ENCODE measurements at regions not wholly inside any gene's neighbourhood (a gene's known extent, or its start where the extent isn't known, plus 50 kb on each side); places are given as distances from the start of the nearest gene placed in this dataset.
"Not testable (repeated sequence)": the region's sequence is repeated elsewhere in the genome, so short reads cannot be mapped to it uniquely, and the experiment has no call there.

- no peak for DNase-seq
These were observed 733.0 kb upstream of the SOX11 start for GRCh38 chr2:4959219-4959618.

- DNase-seq = no peak
These were observed 729.8 kb upstream of the SOX11 start for GRCh38 chr2:4962419-4962818.

- no peak for DNase-seq
These were observed 729.1 kb upstream of the SOX11 start for GRCh38 chr2:4963106-4963505.

- no peak for DNase-seq
These were observed 728.1 kb upstream of the SOX11 start for GRCh38 chr2:4964001-4964540.

GRCh38 chr2:4964579-4964978, 727.6 kb upstream of the SOX11 start:
- DNase-seq = no peak

GRCh38 chr2:4965556-4966320, 726.4 kb upstream of the SOX11 start:
- no peak for DNase-seq

- DNase-seq = no peak
These were observed 725.0 kb upstream of the SOX11 start for GRCh38 chr2:4967206-4967605.

DNA sequence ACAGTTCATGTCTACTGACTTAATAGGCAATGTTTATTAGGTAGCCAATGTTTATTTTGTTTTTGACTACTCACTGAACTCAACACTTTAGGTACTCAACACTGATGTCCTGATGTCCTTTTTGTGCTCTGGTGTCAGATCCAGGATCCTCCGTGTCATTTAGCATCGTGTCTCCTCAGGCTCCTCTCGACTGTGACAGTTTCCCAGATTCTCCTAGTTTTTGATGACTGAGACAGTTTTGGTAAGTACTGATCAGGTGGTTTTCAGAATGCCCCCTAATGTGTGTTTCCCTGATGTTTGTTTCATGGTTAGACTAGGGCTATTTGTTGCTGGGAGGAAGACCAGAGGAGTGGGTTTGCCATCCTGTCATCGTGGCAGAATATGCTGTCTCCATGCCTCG, 719.7 kb upstream of the SOX11 start:
- DNase-seq = no peak

DNA sequence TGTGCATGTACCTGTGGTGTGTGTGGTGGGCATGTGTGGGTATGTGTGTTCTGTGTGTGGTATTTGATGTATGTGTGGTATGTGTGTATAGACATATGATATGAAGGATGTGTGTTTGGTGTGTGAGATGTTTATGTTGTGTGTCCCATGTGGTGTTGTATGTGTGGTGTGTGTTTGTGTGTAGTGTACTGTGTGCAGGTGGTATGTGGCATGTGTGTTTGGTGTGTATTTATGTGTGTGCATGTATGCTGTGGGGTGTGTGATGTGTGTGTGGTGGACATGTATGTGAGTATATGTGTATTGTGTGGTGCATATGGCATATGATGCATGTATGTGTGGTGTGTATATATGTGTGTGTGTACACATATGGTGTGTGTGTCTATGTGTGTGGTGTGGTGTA, 718.8 kb upstream of the SOX11 start:
- DNase-seq = no peak

DNA sequence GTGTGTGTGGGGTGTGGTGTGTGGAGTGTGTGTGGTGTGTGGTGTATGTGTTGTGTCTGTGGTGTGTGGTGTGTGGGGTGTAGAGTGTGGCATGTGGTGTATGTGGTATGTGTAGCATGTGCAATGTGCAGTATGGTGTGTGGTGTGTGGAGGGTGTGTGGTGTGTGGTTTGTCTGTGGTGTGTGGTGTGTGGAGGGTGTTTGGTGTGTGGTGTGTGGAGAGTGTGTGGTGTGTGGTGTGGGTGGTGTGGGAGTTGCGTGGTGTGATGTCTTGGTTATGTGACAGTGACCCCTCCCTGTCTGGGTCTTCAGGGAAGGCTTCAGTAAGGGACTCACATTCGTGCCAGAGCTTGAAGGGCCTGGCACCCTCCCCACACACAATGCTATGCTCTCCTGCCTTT, 718.2 kb upstream of the SOX11 start:
- DNase-seq = no peak

DNA sequence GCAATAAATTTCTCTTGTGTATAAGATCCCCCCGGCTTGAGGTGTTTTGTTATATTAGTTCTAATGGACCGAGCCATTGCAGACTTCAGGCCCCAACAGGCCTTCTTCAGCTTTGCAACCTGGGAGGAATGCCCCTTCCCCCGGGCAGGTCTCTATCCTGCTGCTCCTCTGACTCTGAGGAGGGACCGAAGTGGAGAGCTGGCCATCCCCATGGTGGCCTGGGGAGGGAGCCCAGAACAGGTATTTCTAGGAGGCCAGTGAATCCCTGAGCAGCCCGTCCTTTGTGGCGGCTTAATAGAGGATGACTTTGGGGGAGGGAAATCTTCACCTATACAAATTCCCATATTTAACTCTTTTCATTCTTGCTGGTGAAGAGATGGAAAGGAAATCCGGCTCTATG, 715.8 kb upstream of the SOX11 start:
- DNase-seq = no peak

- DNase-seq = no peak
These were observed 713.1 kb upstream of the SOX11 start for GRCh38 chr2:4979111-4979510.

DNA sequence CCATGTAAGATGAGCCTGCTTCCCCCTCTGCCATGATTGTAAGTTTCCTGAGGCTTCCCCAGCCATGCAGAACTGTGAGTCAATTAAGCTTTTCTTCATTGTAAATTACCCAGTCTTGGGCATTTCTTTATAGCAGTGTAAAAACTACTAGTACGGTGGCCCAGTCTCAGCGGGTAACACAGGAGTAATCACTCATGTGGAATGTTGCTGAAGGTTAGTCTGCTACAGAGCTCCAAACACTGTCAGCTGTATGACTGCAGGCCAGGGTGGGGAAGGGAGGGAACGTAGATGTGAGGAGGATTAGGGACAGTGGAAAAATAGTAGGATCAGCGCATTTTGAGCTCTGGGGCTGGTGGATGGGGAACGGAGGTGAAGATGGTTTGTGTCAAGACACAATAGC, 711.2 kb upstream of the SOX11 start:
- no peak for DNase-seq

GRCh38 chr2:4981802-4982409, 710.3 kb upstream of the SOX11 start:
- no peak for DNase-seq

GRCh38 chr2:4988444-4988843, 703.7 kb upstream of the SOX11 start:
- not testable (repeated sequence) for DNase-seq

- no peak for DNase-seq
These were observed 700.0 kb upstream of the SOX11 start for GRCh38 chr2:4992226-4992625.

GRCh38 chr2:4995466-4995865, 696.7 kb upstream of the SOX11 start:
- DNase-seq = no peak

DNA sequence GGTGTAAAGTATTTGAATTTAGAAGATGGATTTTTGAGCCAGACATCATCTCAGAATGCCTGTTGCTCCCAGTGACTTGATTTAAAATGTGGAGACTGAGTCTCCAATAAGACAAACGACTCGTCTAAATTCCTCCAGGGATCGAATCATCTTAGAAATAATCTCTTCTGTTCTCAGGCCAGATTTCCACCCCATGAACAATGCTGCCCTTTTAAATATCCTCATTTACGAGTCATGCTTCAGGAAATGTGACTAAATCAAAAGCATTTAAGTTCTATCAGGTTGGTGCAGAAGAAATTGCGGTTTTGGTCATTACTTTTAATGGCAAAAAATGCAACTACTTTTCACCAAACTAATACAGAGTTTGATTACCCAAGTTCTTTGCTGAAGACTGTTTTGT, 684.6 kb upstream of the SOX11 start:
- DNase-seq = no peak

DNA sequence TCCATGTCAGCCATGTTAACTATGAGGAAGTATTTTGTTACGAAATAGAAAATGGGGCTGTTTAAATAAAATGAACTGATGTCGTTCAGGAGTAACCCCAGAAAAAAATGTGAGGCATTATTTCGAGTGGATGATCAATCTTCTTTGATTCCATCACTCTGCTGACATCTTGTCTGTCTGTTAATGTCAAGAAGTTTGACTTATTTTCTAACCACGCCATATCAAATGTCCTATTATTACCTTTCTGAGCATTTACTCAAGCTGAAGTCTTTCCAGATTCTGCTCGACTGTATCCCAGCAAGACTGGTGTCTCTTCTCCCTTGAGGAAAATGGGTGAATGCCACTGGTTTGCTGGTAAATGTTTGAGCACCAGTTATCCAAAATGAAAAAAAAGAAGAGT, 672.9 kb upstream of the SOX11 start:
- DNase-seq = no peak

DNA sequence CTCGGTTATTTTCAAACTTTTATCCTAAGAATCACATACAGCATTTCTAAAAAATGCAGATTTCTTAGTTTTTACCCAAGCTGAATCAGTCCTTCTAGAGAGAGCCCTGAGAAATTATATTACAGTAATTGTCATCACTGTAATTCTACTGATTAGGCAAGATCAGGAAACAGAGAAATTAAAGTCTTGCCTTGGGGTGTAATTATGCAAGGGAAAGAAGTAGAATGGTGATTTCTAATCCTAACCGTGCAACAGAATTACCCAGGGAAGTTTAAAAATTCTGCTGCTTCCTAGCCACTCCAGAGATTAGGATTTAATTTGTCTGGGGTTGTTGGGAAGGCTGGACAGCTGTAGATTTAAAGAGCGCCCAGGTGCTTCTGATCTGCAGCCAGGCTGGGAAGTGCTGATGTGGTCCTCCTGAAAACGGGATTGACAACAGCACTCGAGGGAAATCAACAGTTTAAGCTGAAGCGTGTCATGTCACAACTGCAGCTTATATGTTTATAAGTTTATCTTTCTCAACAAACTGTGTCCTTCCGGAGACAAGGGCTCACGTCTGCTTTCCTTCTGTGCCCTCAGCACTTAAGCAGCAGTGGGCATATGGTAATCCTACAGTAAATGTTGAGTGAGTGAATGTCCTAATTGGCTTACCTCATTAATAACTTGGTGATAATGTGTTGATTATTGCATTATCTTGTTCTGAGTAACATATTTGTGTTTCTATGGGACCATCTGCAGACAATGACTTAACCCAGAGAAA, 671.9 kb upstream of the SOX11 start:
- no peak for DNase-seq

DNA sequence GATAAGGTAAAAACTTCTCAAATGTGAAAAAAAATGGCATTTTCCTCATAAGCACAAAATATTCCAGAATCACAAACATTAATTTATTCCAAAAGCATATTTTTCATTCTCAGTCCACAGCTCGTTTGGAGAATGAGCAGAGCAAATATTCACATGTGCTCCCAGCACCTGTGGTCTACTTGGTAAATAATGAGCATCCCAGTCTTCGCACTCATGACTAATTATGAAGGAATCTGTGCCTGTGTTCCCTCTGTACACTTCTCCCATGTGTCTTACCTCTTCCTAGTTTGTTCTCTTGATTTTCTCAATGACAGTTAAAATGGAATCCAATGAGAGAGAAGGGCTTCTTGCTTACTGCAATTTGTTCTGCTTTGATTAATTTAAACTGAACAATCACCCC, 671.0 kb upstream of the SOX11 start:
- no peak for DNase-seq

DNA sequence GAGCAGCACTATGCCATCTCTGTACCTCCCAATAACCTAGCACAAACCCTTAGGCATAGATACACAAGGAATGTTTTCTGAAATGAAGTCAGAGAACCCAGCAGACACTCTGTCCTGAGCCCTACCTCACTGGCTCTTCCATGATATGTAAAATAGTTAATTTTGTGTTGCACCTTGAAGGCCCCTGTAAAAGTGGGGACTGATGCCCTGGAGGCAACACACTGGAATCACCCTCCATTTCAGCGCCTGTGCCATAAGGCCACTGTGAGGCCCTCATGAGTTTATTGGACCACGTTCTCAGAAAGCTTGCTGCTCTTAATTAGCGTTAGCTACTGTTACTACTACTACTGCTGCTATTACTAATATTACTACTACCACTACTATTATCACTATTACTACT, 670.1 kb upstream of the SOX11 start:
- no peak for DNase-seq

DNA sequence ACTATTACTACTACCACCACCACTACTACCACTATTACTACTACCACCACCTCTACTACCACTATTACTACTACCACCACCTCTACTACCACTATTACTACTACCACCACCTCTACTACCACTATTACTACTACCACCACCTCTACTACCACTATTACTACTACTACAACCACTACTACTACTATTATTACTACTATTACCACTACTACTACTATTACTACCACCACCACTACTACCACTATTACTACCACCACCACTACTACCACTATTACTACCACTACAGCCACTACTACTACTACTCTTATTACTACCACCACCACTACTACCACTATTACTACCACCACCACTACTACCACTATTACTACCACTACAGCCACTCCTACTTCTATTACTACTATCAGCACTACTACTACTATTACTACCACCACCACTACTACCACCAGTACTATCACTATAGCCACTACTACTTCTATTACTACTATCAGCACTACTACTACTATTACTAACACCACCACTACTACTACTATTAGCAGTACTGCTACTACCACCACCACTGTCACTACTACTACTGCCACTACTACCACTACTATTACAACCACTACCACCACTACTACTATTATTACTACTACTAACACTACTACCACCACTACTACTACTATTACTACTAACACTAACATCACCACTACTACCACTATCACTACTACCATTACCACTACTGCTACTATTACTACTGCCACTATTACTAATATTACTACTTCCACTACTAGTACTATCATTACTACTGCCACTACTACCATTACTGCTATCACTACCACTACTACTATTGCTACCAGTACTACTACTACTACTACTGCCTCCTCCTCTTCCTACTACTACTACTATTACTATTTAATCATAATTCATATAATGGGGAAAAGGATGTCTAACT, 669.2 kb upstream of the SOX11 start:
- not testable (repeated sequence) for DNase-seq

Measured in RPMI8226 (cell line).